Activated CD8-positive, alpha-beta memory T cell treated with anti-CD3 and anti-CD28 coated beads, Interleukin-2, amount 50 U/mL, for 24 hours (primary cell): ENCODE measurements at regions not wholly inside any gene's neighbourhood (a gene's known extent, or its start where the extent isn't known, plus 50 kb on each side); places are given as distances from the start of the nearest gene placed in this dataset.
"Not testable (repeated sequence)": the region's sequence is repeated elsewhere in the genome, so short reads cannot be mapped to it uniquely, and the experiment has no call there.

Source experiments
- DNase-seq: peaks from one replicate; pipeline ENCODE4 v3.0.0-alpha.2; 2020; ENCODE audit errors: extremely low read depth

GRCh38 chr5:101364469-101364868 lies 461.4 kb upstream of the ST8SIA4 start:
- DNase-seq, result no peak

GRCh38 chr5:101362067-101362466 lies 459.0 kb upstream of the ST8SIA4 start:
- no peak for DNase-seq

DNA sequence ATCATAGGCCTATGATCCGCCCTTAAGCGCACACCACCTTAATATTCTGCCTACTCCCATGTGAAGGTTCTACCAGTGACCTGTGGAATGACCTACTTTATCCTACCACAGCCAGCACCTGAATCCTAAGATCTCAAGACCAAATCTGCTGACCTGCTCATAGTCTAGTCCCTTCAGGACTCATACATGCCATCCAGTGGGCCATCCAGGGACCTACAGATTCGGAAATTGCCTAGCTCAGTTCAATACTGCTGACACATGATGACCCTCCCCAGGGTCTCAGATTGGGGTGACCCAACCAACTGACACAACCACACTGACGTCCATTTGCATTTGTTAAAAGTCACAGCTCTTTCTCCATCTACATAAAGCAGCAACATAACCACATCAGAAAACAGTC lies 443.8 kb upstream of the ST8SIA4 start:
- DNase-seq, result no peak

DNA sequence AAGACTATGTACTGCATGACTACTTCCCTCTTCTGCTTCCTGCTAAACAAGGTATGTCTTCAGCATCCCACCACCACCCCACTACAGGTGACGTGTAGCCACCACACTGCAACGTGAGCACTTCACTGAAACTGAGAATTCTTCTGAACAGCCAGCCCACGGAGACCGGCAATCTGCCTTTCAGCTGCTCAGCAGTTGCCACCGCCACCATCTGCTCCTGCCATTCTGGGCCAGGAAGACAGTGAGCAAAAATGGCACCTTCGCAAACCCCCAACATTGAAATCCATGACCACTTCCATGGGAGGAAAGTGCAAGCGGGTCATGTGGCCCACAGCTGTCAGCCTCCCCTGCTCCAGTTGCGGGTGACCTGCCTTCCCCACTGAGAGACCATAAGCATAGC lies 443.4 kb upstream of the ST8SIA4 start:
- no peak for DNase-seq

DNA sequence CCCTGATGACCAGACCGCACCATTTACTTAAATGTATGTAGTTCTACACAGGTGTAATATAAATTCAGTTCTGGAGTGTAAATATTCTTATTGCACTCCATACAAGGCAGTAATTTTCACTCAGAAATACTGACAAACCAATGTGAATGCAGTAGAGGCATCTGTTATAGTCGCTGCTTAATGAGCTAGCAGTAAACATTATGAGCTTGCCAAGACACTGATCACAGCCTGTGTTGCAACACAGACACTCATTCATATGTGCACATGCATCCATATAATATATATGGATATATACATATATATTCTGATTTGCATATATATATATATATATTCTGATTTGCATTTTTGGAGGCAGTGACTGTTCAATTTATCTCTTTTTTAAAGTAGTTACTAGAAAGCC lies 435.1 kb upstream of the ST8SIA4 start:
- no peak for DNase-seq

GRCh38 chr5:101327816-101328215 lies 424.7 kb upstream of the ST8SIA4 start:
- DNase-seq, result no peak

DNA sequence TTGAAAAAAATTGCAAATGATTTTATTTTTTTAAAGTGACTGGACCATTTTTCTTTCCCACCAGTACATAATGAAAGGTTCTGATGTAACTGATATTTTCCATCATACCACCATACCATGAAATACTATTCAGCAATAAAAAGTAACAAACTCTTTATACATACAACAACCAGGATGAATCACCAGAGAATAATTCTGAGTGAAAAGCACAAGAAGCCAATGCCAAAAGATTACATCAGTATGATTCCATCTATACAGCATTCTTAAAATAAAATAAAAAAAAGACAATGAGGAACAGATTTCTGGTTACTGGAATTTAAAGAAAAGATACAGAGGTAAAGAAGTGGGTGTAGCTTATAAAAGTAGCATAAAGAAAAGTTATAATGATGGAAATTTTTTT lies 423.7 kb upstream of the ST8SIA4 start:
- no peak for DNase-seq

- DNase-seq, result not testable (repeated sequence)
Measured at GRCh38 chr5:101316401-101316800, 413.3 kb upstream of the ST8SIA4 start.

GRCh38 chr5:101306391-101307137 lies 403.5 kb upstream of the ST8SIA4 start:
- DNase-seq, result no peak

GRCh38 chr5:101296477-101296876 lies 393.4 kb upstream of the ST8SIA4 start:
- DNase-seq, result no peak

DNA sequence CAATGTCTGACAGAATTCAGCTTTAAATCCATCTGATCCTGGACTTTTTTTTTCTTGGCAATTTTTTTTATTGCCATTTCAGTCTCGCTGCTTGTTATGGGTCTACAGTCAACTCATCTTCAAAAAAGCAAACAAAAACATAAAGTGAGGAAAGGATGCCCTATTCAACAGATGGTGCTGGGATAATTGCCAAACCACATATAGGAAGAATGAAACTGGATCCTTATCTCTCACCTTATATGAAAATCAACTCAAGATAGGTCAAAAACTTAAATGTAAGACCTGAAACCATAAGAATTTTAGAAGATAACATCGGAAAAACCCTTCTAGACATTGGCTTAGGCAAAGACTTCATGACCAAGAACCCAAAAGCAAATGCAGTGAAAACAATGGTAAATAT lies 389.1 kb upstream of the ST8SIA4 start:
- no peak for DNase-seq

DNA sequence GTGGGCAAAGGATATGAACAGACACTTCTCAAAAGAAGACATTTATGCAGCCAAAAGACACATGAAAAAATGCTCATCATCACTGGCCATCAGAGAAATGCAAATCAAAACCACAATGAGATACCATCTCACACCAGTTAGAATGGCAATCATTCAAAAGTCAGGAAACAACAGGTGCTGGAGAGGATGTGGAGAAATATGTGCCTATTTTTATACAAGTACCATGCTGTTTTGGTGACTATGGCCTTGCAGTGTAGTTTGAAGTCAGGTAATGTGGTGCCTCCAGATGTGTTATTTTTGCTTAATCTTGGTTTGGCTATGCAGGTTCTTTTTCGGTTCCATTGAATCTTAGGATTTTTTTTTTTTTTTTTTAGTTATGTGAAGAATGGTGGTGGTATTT lies 387.7 kb upstream of the ST8SIA4 start:
- DNase-seq, result not testable (repeated sequence)

GRCh38 chr5:101288633-101289032 lies 385.6 kb upstream of the ST8SIA4 start:
- DNase-seq, result no peak

GRCh38 chr5:101284736-101285375 lies 381.8 kb upstream of the ST8SIA4 start:
- DNase-seq, result no peak

DNA sequence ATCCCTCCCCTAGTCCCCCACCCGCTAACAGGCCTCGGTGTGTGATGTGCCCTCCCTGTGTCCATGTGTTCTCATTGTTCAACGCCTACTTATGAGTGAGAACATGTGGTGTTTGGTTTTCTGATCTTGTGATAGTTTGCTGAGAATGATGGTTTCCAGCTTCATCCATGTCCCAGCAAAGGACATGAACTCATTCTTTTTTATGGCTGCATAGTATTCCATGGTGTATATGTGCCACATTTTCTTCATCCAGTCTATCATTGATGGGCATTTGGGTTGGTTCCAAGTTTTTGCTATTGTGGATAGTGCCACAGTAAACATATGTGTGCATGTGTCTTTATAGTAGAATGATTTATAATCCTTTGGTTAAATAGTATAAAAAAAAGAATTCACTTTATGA lies 380.9 kb upstream of the ST8SIA4 start:
- not testable (repeated sequence) for DNase-seq

DNA sequence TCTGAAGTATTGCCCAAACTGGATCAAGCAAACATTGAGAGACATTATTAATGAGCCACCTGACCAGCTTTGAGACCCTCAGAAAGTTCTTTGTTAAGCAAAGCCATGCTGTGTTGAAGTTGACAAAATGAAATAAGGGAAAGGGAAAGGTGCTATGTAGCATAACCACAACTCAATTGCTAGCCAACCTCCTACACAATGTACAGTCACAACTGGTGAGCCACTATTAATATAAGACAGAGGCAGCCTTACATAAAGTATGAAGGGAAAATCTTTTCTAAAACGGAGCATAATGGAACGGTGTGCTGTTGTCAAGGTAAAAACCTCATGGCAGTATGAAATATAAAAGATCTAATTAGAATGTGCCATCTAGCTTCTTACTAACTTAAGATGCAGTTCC lies 375.8 kb upstream of the ST8SIA4 start:
- DNase-seq, result no peak

DNA sequence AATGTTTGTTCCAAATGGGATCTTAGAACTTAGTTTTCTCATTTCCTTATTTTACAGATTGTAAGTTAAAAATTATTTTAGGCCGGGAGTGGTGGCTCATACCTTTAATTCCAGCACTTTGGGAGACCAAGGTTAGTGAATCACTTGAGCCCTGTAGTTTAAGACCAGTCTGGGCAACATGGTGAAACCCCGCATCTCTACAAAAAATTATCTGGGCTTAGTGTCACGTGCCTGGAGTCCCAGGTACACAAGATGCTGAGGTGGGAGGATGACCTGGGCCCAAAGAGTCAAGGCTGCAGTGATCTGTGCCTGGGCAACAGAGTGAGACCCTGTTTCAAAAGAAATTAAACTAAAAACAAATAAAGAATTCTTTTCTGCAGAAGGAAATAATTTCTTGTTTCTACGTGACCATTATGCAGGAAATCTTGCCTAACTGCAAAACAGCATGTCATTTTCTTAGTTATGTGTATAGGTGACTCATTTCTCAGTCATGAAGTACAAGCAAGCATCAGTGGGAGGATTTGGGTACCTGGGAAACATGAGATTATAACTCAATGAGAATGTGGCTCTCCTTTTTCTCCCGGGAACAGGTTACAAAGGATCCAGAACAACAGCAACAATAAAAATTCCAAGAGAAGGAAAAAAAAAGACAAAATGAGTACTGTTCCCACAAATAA lies 375.1 kb upstream of the ST8SIA4 start:
- no peak for DNase-seq

DNA sequence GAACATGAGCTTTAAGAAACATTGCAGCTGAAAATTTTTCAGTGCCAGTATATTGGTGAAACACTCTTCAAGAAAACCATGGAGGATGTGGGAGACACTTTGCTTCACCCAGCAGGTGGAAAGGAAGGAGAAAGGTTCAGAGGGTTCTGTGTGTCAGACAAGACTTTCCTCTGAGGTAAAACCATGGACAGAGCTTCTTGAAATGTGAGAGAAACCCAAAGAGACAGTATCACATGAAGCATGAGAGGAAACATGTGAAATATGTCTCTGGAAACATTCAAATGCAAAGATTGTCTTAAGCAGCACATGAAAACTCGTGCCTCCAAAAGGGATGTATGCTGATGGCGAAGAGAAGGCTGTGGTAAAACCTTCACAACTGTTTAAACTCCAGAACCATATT lies 368.9 kb upstream of the ST8SIA4 start:
- DNase-seq, result no peak

- no peak for DNase-seq
Measured at GRCh38 chr5:101271416-101271815, 368.3 kb upstream of the ST8SIA4 start.

DNA sequence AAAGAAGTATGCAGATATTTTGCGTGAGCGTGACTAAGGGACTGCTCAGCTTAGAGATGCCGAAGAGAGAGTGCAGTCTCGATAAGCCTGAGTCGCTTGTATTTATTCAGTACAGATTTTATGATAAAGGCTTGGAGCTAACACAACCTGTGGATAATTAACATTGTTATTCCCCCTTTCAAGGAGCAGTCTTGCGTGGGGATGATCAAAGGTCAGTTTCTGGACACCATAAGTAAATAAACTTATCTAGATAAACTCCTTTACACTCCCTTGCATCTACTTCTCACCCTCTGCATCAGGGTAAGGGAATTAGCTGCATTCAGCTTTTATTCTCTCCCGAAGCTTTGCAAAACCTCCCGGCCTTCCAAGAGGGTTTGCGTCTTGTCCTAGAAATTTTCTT lies 357.8 kb upstream of the ST8SIA4 start:
- no peak for DNase-seq

- DNase-seq, result no peak
Measured at GRCh38 chr5:101253096-101253495, 350.0 kb upstream of the ST8SIA4 start.

DNA sequence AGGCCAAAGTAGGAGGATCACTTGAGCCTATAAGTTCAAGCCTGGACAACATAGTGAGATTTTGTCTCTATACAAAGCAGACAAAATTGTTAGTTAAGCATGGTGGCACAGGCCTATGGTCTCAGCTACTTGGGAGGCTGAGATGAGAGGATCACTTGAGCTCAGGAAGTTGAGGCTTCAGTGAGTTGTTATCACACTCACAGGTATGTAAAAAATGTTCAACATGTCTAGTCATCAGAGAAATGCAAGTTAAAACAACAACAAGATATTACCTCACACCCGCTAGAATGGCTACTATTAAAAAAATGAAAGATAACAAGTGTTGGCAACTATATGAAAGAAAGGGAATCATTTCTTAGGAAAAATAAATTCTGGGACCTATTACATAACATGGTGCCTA lies 341.5 kb upstream of the ST8SIA4 start:
- DNase-seq, result no peak

- DNase-seq, result no peak
Measured at GRCh38 chr5:101212942-101213514, 309.9 kb upstream of the ST8SIA4 start.
